ENCODE measurements at regions not wholly inside any gene's neighbourhood (a gene's known extent, or its start where the extent isn't known, plus 50 kb on each side); places are given as distances from the start of the nearest gene placed in this dataset.

DNA sequence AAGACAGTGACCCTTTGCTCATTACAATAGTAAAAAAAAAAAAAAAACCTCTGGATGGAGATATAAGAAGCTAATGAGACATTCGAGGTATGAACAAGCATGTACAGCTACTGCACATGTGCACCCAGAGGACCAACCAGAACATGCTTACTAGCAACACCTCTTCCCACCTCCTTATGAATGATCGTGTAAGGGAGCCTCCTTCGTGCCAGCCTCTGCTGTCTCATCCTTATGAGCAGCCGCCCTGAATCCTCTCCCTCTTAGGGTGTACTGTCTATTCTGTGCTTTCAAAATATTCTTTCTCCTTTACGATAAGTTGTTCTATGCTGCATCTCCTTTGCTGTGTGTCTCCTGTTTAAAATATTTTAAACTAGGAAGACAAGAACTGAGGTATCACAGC, 91.4 kb upstream of the ACSL3 start:
- TF ChIP-seq, protein P1, sequence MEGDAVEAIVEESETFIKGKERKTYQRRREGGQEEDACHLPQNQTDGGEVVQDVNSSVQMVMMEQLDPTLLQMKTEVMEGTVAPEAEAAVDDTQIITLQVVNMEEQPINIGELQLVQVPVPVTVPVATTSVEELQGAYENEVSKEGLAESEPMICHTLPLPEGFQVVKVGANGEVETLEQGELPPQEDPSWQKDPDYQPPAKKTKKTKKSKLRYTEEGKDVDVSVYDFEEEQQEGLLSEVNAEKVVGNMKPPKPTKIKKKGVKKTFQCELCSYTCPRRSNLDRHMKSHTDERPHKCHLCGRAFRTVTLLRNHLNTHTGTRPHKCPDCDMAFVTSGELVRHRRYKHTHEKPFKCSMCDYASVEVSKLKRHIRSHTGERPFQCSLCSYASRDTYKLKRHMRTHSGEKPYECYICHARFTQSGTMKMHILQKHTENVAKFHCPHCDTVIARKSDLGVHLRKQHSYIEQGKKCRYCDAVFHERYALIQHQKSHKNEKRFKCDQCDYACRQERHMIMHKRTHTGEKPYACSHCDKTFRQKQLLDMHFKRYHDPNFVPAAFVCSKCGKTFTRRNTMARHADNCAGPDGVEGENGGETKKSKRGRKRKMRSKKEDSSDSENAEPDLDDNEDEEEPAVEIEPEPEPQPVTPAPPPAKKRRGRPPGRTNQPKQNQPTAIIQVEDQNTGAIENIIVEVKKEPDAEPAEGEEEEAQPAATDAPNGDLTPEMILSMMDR (conservative IDR thresholded peaks at IDR 0.05; ENCODE audit: low read length): no peak
- no peak for TF ChIP-seq EZH2phosphoT487 (IDR thresholded peaks at IDR 0.05; ENCODE audit: borderline replicate concordance, low read depth, low read length)
